ENCODE measurements at regions not wholly inside any gene's neighbourhood (a gene's known extent, or its start where the extent isn't known, plus 50 kb on each side); places are given as distances from the start of the nearest gene placed in this dataset.

DNA sequence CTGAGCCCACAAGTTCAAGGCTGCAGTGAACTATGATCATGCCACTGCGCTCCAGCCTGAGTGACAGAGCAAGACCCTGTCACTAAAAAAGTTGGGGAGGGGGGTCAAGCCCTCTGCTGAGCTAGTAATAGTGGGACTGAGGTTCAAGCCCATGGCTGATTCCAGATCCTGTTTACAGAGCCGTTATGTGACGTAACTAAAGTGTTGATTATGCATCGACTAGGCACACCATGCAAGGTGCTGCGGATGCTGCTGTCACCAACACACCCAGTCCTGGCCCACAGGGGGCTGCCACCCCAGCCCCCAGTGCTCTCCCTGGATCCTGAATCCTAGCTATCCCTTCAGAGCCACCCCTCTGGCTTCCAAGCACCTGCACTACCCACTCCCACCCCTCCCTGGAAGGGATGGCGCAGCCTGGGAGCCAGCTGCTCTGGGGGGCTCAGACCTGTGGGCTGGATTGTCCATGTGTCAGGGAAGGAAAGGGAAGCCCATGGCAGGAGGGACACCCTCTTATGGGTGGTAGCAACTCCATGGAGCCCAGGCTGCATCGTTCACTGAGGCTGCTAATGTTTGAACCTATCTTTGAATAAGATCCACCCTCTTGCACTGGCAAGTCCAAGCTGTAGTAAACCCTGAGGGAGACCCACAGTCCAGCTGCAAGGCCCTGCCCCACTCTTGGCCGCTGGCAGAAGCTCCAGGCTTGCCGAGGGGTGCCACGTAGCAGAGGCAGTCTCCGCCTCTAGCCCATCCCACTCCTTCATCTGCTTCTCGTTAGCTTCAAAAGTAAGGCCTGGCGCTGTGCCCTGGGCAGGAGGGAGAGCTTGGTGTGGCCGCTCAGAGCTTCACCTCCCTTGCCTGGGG is 95.0 kb downstream of the SNX5 start:
- TF ChIP-seq, protein P1, sequence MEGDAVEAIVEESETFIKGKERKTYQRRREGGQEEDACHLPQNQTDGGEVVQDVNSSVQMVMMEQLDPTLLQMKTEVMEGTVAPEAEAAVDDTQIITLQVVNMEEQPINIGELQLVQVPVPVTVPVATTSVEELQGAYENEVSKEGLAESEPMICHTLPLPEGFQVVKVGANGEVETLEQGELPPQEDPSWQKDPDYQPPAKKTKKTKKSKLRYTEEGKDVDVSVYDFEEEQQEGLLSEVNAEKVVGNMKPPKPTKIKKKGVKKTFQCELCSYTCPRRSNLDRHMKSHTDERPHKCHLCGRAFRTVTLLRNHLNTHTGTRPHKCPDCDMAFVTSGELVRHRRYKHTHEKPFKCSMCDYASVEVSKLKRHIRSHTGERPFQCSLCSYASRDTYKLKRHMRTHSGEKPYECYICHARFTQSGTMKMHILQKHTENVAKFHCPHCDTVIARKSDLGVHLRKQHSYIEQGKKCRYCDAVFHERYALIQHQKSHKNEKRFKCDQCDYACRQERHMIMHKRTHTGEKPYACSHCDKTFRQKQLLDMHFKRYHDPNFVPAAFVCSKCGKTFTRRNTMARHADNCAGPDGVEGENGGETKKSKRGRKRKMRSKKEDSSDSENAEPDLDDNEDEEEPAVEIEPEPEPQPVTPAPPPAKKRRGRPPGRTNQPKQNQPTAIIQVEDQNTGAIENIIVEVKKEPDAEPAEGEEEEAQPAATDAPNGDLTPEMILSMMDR (conservative IDR thresholded peaks at IDR 0.05; ENCODE audit: low read depth, low read length), result no peak
- no peak for TF ChIP-seq NFE2L2 (IDR thresholded peaks at IDR 0.05; ENCODE audit: low read depth, low read length)
- no peak for TF ChIP-seq USF2 (IDR thresholded peaks at IDR 0.05; ENCODE audit: low read depth, low read length)
- TF ChIP-seq FOS (IDR thresholded peaks at IDR 0.05; ENCODE audit: low read depth, low read length), result no peak
- TF ChIP-seq SMC3 (IDR thresholded peaks at IDR 0.05; ENCODE audit: low read depth, low read length), result no peak
- TF ChIP-seq MAZ (IDR thresholded peaks at IDR 0.05; ENCODE audit: borderline replicate concordance, low read depth, low read length), result peak; percentile 39; the same call in 1 of the 2 replicates
- TF ChIP-seq POLR2A (IDR thresholded peaks at IDR 0.05; ENCODE audit: low read depth, low read length), result no peak
- no peak for TF ChIP-seq CEBPB (IDR thresholded peaks at IDR 0.05; ENCODE audit: low read depth, low read length)
- TF ChIP-seq MAFK (IDR thresholded peaks at IDR 0.05; ENCODE audit: low read depth, low read length), result no peak
- no peak for TF ChIP-seq MXI1 (IDR thresholded peaks at IDR 0.05; ENCODE audit: borderline replicate concordance, low read depth, low read length)
- TF ChIP-seq ELK1 (IDR thresholded peaks at IDR 0.05; ENCODE audit: borderline replicate concordance, low read depth, low read length), result no peak

Measured in IMR-90 (cell line).